Right lobe of liver (tissue), 4 donors: ENCODE measurements at regions not wholly inside any gene's neighbourhood (a gene's known extent, or its start where the extent isn't known, plus 50 kb on each side); places are given as distances from the start of the nearest gene placed in this dataset.

Source experiments
- CTCF ChIP-seq, 4 donors: fragments of 200-600 bp in 3 of 4; fragments of 450-650 bp in 1 of 4; IDR thresholded peaks; one replicate each; pipeline versions ENCODE4 v1.5.1 to v1.8.0; 2016 to 2022; ENCODE audit warnings: antibody characterized with exemption in 4 of 4, mild to moderate bottlenecking in 2 of 4
- POLR2A ChIP-seq: fragments of 450-650 bp; IDR thresholded peaks from one replicate; pipeline ENCODE4 v1.6.1; 2017; ENCODE audit warnings: antibody characterized with exemption, mild to moderate bottlenecking
- donor health status: DM: no; HTN: no; CAD: no.
- donor health status: DM: no; HTN: no; CAD: no.
- donor health status: DM: no; HTN: yes; CAD: no.

- TF ChIP-seq CTCF (IDR thresholded peaks at IDR 0.05) (no peak), POLR2A (no peak)
Measured at GRCh38 chr2:177154809-177155208, 57.8 kb upstream of the HNRNPA3 start.
